Neuronal stem cell (in vitro differentiated cells): ENCODE measurements at regions not wholly inside any gene's neighbourhood (a gene's known extent, or its start where the extent isn't known, plus 50 kb on each side); places are given as distances from the start of the nearest gene placed in this dataset.
"Not testable (repeated sequence)": the region's sequence is repeated elsewhere in the genome, so short reads cannot be mapped to it uniquely, and the experiment has no call there.

Source experiments
- DNase-seq: peaks from one replicate; pipeline ENCODE4 v3.0.0-alpha.2; 2013; ENCODE audit warnings: low spot score
- H2AFZ ChIP-seq: one replicate; pipeline ENCODE4 v1.6.1; 2013; ENCODE audit warnings: mild to moderate bottlenecking, low read length, inconsistent platforms
- H2AK5ac ChIP-seq: 2 replicates; pipeline ENCODE4 v1.6.1; 2013; ENCODE audit warnings: low read depth, mild to moderate bottlenecking, inconsistent platforms, low read length, moderate library complexity, mixed read lengths
- H2BK120ac ChIP-seq: 2 replicates; pipeline ENCODE4 v1.6.1; 2013; ENCODE audit warnings: low read depth, mild to moderate bottlenecking, inconsistent platforms, low read length, moderate library complexity, mixed read lengths
- H2BK12ac ChIP-seq: one replicate; pipeline ENCODE4 v1.6.1; 2013; ENCODE audit warnings: low read length, inconsistent platforms
- H2BK15ac ChIP-seq: 2 replicates; pipeline ENCODE4 v1.6.1; 2013; ENCODE audit warnings: mild to moderate bottlenecking, low read length, inconsistent platforms, mixed read lengths
- H2BK5ac ChIP-seq: one replicate; pipeline ENCODE4 v1.6.1; 2013; ENCODE audit warnings: inconsistent platforms, mild to moderate bottlenecking, low read length, moderate library complexity
- H3K14ac ChIP-seq: one replicate; pipeline ENCODE4 v1.6.1; 2013; ENCODE audit warnings: low read length, inconsistent platforms
- H3K18ac ChIP-seq: 2 replicates; pipeline ENCODE4 v1.6.1; 2013; ENCODE audit warnings: low read length, inconsistent platforms
- H3K23ac ChIP-seq: 2 replicates; pipeline ENCODE4 v1.6.1; 2013; ENCODE audit warnings: low read depth, mild to moderate bottlenecking, mixed read lengths, low read length, inconsistent platforms; ENCODE audit not compliant: poor library complexity
- H3K27ac ChIP-seq: replicated peaks from 3 replicates; pipeline ENCODE4 v1.5.1; 2013; ENCODE audit warnings: low read length, inconsistent platforms
- H3K27me3 ChIP-seq, 3 experiments: 2 replicates each; pipeline ENCODE4 v1.6.1; 2013; ENCODE audit warnings: low read length in 3 of 3, mild to moderate bottlenecking in 2 of 3, inconsistent platforms in 1 of 3, low read depth in 1 of 3, mixed read lengths in 1 of 3, moderate library complexity in 1 of 3; ENCODE audit not compliant: control insufficient read depth in 3 of 3, insufficient read depth in 3 of 3
- H3K36me3 ChIP-seq, 2 donors: replicated peaks in 1 of 2; 2 replicates each; pipeline ENCODE4 v1.6.1; 2013; ENCODE audit warnings: low read length in 2 of 2; ENCODE audit not compliant: control insufficient read depth in 2 of 2, insufficient read depth in 2 of 2
- H3K4ac ChIP-seq: 2 replicates; pipeline ENCODE4 v1.6.1; 2013; ENCODE audit warnings: inconsistent platforms, mild to moderate bottlenecking, low read length, moderate library complexity
- H3K4me1 ChIP-seq, 2 donors: 1 replicate in 1 of 2; 2 replicates in 1 of 2; pipeline ENCODE4 v1.6.1; 2013; ENCODE audit warnings: low read length in 2 of 2, low read depth in 1 of 2; ENCODE audit not compliant: control insufficient read depth in 2 of 2, insufficient read depth in 1 of 2
- H3K4me2 ChIP-seq: one replicate; pipeline ENCODE4 v1.6.1; 2013; ENCODE audit warnings: mild to moderate bottlenecking, low read length, inconsistent platforms; ENCODE audit not compliant: insufficient read depth, poor library complexity, severe bottlenecking
- H3K4me3 ChIP-seq, 2 donors: 2 replicates each; pipeline ENCODE4 v1.5.1; 2013; ENCODE audit warnings: low read length in 2 of 2, mild to moderate bottlenecking in 2 of 2, inconsistent platforms in 1 of 2, moderate library complexity in 1 of 2
- H3K79me1 ChIP-seq: one replicate; pipeline ENCODE4 v1.6.1; 2013; ENCODE audit warnings: low read depth, mild to moderate bottlenecking, inconsistent platforms, low read length, moderate library complexity
- H3K9ac ChIP-seq: one replicate; pipeline ENCODE4 v1.6.1; 2013; ENCODE audit warnings: mild to moderate bottlenecking, low read depth, low read length, inconsistent platforms; ENCODE audit not compliant: poor library complexity
- H3K9me3 ChIP-seq, 2 donors: replicated peaks in 1 of 2; 2 replicates each; pipeline versions ENCODE3 to v1.6.1; 2013; ENCODE audit warnings: low read length in 2 of 2, mild to moderate bottlenecking in 2 of 2, inconsistent platforms in 1 of 2, low read depth in 1 of 2, mixed read lengths in 1 of 2, moderate library complexity in 1 of 2; ENCODE audit not compliant: control insufficient read depth in 2 of 2, insufficient read depth in 1 of 2
- H4K8ac ChIP-seq: one replicate; pipeline ENCODE4 v1.6.1; 2013; ENCODE audit warnings: low read depth, mild to moderate bottlenecking, inconsistent platforms, low read length, moderate library complexity
- H4K91ac ChIP-seq: one replicate; pipeline ENCODE4 v1.6.1; 2013; ENCODE audit warnings: low read length, low read depth, mild to moderate bottlenecking, inconsistent platforms; ENCODE audit not compliant: poor library complexity
- WGBS, 2 donors: extraction: QIAGEN DNeasy Blood & Tissue Kit; methylation state at CpG; one replicate each; pipeline ENCODE4 v1.1.7; 2013; ENCODE audit warnings: missing lambda C conversion rate in 2 of 2, mixed read lengths in 1 of 2; ENCODE audit not compliant: insufficient read length in 2 of 2, insufficient replicate concordance in 1 of 2; ENCODE audit errors: extremely low coverage in 2 of 2; 5-methylcytosine and 5-hydroxymethylcytosine counted together

GRCh38 chr4:27442146-27442545 lies 581.5 kb downstream of the STIM2 start:
- Histone ChIP-seq H4K91ac (no peak overlapping the region), H2BK5ac (no peak overlapping the region), H3K36me3 (no peaks in the 10 kb centered on the region), H3K14ac (no peak overlapping the region), H3K27ac (no peak overlapping the region), H3K4ac (no peak overlapping the region), H4K8ac (no peak overlapping the region), H3K27me3 (no peaks in the 10 kb centered on the region), H2BK12ac (no peak overlapping the region), H3K18ac (no peak overlapping the region), H3K4me1 (peaks cover 0 to 3% of the 10 kb centered on the region in 2 donors), H3K9ac (no peak overlapping the region), H3K23ac (no peak overlapping the region), H2BK15ac (no peak overlapping the region), H3K4me3 (no peak overlapping the region), H3K9me3 (no peaks in the 10 kb centered on the region), H2AK5ac (no peak overlapping the region), H3K4me2 (no peak overlapping the region), H2BK120ac (no peak overlapping the region), H3K79me1 (no peaks in the 10 kb centered on the region), H2AFZ (no peak overlapping the region)
- WGBS, 2 donors, result no CpG with 5 or more reads among the region's 1 CpG
- no peak for DNase-seq

- not testable (repeated sequence) for H3K18ac ChIP-seq, H2BK120ac ChIP-seq, H3K4me1 ChIP-seq, H2BK15ac ChIP-seq, H3K14ac ChIP-seq, H3K27me3 ChIP-seq, H3K4ac ChIP-seq, H2AFZ ChIP-seq, H3K4me2 ChIP-seq, H3K23ac ChIP-seq, H3K27ac ChIP-seq, H2AK5ac ChIP-seq, H2BK12ac ChIP-seq, DNase-seq, H3K79me1 ChIP-seq, H4K91ac ChIP-seq, H3K9ac ChIP-seq, H3K9me3 ChIP-seq, H2BK5ac ChIP-seq, H3K36me3 ChIP-seq, H3K4me3 ChIP-seq, H4K8ac ChIP-seq
- no CpG with 5 or more reads among the region's 4 CpGs for WGBS, 2 donors
Observed at GRCh38 chr4:27442661-27443060, 582.0 kb downstream of the STIM2 start.

- H3K9ac ChIP-seq, result no peak overlapping the region
- WGBS, 2 donors, result no CpG with 5 or more reads among the region's 3 CpGs
- no peak overlapping the region for H2BK120ac ChIP-seq
Observed at GRCh38 chr4:27463816-27464215, 603.2 kb downstream of the STIM2 start.

GRCh38 chr4:27467351-27467750 lies 606.7 kb downstream of the STIM2 start:
- Histone ChIP-seq H3K4me2 (no peak overlapping the region), H2AFZ (peak overlapping the region; percentile 8), H3K27me3 (no peaks in the 10 kb centered on the region), H2BK12ac (no peak overlapping the region), H3K9me3 (no peaks in the 10 kb centered on the region), H2BK5ac (no peak overlapping the region), H3K4me3 (no peak overlapping the region), H4K8ac (no peak overlapping the region), H3K23ac (no peak overlapping the region), H3K18ac (no peak overlapping the region), H2BK120ac (no peak overlapping the region), H3K79me1 (no peaks in the 10 kb centered on the region), H2BK15ac (no peak overlapping the region), H3K9ac (no peak overlapping the region), H4K91ac (no peak overlapping the region), H3K27ac (no peak overlapping the region), H2AK5ac (no peak overlapping the region), H3K4ac (no peak overlapping the region), H3K36me3 (peaks cover 0 to 1% of the 10 kb centered on the region in 2 donors), H3K4me1 (peaks cover 0 to 8% of the 10 kb centered on the region in 2 donors), H3K14ac (no peak overlapping the region)
- no peak for DNase-seq

More at GRCh38 chr4:27463816-27464215, 603.2 kb downstream of the STIM2 start:
- Histone ChIP-seq H3K36me3 (peaks cover 0 to 1% of the 10 kb centered on the region in 2 donors), H3K4me2 (no peak overlapping the region), H2AK5ac (no peak overlapping the region), H3K18ac (no peak overlapping the region), H3K9me3 (no peaks in the 10 kb centered on the region), H3K23ac (no peak overlapping the region), H3K4ac (no peak overlapping the region), H3K27ac (no peak overlapping the region), H4K91ac (no peak overlapping the region), H3K4me1 (peaks cover 0 to 8% of the 10 kb centered on the region in 2 donors), H4K8ac (no peak overlapping the region), H2BK12ac (no peak overlapping the region), H2BK15ac (no peak overlapping the region), H3K4me3 (no peak overlapping the region), H2AFZ (no peak overlapping the region), H2BK5ac (no peak overlapping the region), H3K27me3 (no peaks in the 10 kb centered on the region), H3K14ac (no peak overlapping the region), H3K79me1 (no peaks in the 10 kb centered on the region)
- DNase-seq, result no peak
